HG03196 (cell line): ENCODE measurements at regions not wholly inside any gene's neighbourhood (a gene's known extent, or its start where the extent isn't known, plus 50 kb on each side); places are given as distances from the start of the nearest gene placed in this dataset.

Experiments
- ATAC-seq: cut with Tn5 transposase; IDR thresholded peaks from one replicate; pipeline ENCODE4 v1.9.1; 2021; ENCODE audit not compliant: unreplicated experiment

DNA sequence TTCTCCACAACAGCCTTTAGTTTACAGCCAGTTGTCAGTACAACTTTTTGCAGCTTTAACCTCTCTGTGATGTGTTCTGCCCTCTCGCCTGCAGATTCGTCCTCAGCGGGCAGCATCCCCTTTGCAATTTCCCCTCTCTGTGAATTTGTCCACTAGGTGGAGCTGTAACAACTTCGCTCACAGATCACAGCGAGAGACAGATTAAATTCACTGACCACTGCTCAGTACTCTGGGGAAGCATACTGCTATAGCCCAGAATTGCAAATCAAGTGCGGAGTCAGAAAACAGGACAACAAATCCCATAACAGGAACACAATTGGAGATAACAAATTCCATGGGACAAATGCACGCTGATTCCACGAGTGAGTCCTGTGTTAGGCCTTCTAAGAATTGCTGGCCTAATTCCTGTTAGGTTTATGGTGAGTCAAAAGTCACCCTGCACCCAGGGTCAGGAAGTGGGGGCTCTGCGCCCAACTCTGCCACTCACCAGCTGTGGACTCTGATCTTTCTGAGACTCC, 2124.9 kb downstream of the MAT2B start:
- ATAC-seq = peak; percentile 83

DNA sequence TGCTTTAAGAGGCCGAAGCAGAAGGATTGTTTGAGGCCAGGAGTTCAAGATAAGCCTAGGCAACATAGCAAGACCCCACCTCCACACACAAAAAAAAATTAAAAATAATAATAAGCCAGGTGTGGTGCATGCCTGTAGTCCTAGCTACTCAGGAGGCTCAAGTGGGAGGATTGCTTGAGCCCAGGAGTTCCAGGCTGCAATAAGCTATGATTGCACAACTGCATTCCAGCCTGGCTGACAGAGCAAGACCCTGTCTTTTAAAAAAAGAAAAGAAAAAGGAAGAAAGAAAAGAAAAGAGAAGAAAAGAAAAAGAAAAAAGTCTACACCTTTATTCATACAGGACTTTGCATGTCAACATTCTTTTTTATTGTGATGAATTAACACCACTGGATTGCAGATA, 2125.8 kb downstream of the MAT2B start:
- ATAC-seq = no peak

DNA sequence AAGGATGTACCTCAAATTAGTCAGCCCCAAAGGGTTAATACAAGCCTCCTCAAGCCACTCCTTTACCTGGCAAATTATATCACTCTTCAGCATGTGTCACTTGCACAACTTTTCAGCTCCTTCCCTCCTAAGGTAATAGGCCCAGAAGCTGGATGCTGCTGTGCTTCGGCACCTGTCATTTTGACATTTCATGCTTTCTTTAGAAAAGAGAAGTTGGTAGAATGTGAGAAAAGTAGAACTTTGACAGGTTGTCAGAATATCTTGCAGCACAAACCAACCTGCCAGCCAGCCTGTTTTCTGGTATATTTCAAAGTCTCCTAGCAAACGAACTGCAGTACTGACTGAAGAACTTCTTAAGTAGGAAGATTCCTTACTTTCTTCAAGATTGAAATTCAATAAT, 2136.9 kb downstream of the MAT2B start:
- no peak for ATAC-seq

DNA sequence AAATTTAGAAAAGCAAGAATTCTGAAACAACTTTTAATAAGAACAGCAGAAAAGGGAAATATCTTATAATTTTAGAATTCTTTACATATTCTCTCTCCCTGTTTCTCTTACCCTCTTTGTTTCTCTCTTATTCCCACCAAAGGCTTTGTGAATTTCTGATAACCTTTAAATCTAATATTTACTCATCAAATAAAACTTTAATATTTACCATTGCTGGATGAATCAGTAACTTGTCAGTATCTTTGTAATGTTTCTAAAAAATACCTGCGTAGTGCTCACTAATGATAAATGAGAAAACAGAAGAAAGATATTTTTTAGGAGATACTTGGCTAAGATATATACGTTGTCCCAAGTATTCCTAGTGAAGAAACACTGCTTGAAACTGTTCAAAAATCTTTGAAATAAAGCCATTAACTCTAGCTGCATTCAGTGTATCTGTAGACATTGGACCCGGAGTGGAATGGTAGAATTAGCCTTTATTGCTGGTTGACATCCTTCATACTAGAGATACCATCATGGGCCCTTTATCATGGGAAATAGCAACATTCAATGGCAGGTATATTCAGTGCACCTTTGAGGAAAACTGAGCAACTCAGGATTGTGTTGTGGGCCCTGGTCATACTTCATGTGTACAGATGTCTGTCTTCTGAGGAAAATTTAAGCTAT, 2160.4 kb downstream of the MAT2B start:
- no peak for ATAC-seq

DNA sequence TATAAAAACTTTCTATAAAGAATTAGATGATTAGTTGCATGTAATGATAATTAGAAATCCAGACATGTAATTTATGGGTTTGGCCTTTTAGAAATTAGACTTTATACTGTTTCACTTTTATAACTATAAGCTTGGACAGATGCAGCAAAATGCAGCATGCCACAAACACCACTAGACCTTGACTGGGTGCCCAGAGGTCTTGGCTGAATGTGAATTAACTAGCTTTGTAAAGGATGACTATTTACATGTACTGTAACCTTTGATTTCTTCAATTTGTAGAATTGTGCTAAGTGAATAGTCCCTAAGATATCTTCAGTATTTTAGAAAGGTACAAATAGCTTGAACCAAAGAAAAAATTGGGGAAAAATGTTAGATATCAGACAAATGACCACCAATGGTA, 2168.1 kb downstream of the MAT2B start:
- ATAC-seq = no peak

DNA sequence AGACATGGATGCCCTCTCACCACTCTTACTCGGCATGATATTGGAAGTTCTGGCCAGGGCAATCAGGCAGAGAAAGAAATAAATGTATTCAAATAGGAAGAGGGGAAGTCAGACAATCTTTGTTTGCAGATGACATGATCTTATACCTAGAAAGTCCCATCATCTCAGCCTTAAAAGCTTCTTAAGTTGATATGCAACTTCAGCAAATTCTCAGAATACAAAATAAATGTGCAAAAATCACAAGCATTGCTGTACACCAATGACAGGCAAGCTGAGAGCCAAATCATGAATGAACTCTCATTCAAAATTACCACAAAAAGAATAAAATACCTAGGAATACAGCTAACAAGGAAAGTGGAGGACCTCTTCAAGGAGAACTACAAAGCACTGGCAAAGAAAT, 2190.4 kb downstream of the MAT2B start:
- ATAC-seq = no peak

DNA sequence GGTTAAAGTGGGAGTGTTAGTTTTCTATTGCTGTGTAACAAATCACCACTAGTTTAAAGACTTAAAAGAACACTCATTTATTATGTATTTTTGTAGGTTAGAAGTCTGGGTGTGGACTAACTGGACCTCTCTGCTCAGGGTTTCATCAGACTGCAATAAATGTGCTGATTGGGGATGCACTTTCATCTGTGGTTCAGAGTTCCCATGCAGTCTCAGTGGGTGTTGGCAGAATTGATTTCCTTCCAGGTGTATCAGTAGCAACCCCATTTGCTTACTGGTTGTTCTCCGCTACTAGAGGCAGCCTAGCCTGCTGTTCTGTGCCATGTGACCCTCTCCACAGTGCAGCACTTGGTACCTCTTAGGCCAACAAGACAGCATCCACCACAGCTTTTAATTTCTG, 2200.5 kb downstream of the MAT2B start:
- no peak for ATAC-seq

DNA sequence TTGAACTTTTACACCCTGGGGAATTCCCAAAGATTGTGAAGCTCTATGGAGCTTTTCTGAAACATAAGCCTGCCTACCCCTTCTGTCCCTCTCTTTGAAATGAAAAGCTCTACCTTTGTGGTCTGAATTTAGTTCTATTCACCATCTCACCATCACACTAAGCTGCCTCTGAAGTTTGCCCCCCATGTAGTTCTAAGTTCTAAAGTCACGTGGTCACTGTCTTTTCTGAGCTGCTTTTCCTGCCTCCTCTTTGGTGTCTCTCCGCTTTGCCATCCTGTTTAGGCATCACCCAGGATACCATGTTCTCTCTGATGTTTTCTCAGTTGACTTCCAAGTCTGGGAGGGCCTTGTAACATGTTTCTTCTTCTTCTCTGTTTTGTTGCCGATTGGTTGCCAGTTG, 2206.6 kb downstream of the MAT2B start:
- ATAC-seq = no peak

DNA sequence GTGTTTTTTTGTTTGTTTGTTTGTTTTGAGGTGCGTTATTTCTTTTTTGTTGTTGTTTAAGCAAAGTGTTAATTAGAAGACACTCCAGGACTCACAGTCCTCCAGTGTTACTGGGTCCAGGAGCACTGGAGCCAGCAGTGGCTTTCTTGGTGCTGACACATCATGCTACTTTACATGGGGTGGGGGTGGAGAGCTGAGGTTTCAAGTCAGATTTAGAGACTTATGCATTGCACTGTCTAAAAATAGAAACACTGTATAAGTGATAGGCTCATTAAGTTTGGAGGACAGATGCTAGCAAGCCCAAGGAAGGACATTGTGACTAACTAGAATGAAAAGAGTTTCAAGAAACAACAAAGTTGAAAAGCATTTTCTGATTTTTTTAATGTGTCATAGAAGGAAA, 2209.2 kb downstream of the MAT2B start:
- ATAC-seq = no peak

DNA sequence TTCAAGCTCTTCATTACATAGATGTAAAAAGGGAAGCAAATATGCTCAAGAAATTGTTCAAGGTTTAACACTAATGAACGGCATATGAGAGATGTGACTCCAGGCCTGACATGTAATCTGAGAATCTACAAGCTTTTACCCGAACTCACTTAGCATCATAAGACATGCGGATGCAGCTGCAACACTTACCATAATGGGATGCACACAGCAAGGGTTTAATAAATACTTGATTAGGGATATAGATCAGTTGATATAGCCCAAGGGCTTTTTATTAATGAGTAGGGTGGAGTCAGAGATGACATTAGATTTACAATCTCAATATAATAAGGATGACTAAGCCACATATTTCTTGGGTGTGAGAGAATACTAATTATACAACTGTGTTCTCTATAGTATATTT, 2215.5 kb downstream of the MAT2B start:
- no peak for ATAC-seq

DNA sequence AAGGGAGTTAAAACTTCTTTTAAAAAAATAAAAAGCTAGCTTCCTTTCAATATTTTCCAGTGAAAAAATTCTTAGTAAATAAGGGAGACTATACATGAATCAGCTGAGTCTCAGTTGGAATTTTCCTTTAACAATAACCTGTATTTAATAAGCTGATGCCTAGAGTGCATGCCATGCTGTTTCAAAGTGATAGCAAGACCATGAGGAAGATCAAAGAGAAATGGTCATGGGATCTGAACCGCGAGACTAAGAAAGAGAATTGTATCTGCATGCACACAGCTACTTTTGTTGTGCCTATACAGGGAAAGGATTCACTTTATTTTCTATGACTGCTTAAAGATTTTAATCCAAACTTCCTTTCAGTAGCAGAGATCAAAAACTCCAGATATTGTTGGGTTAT, 2217.0 kb downstream of the MAT2B start:
- ATAC-seq = no peak

DNA sequence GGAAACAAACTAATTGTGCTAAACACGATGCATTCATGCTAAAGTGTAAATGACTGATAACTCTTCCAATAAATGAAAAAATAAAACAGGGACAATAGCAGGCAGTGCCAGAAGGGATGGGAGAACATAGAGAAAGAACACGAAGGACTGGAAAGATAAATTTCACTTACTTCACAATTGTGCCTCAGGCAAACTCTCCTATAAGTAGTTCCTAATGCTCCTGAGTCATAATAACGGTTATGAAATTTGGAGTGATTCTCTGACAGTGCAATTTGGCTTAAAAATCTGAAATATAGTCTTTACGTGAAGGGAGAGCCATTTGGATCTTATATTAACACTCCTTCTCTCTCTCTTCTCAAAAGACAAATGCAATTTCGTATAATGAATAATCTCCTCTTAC, 2218.5 kb downstream of the MAT2B start:
- no peak for ATAC-seq

DNA sequence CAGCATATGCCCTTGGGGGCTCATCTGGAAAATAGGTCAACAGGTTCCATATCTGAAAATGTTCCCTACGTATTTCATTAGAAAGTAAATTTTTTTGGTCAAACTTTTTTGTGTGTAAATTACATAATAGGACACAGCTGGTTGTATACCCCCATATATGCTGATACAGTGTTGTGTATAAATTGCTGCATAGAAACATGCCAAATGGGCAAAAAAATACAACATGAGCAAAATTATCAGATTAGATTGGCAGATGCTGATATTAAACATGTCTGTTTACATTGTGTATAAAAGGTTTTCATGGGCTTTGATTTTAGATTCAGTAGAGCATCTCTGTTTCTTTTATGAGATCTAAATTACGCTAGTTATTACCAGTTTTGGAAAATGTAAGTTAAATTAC, 2223.0 kb downstream of the MAT2B start:
- ATAC-seq = no peak

DNA sequence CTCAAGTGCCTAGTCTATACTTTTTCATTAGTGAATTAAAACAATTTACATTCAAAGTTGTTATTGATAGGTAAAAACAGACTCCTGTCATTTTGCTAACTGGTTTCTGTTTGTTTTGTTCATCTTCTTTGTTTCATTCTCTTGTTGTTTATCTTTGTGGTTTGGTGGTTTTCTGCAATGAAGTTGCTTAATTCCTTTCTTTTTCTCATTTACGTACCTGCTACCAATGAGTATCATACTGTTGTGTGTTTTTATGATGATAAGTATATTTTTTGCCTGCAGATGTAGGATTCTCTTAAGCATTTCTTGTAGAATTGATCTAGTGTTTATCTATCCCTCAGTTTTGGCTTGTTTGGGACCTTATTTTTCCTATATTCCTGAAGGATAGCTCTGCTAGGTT, 2230.0 kb downstream of the MAT2B start:
- no peak for ATAC-seq

DNA sequence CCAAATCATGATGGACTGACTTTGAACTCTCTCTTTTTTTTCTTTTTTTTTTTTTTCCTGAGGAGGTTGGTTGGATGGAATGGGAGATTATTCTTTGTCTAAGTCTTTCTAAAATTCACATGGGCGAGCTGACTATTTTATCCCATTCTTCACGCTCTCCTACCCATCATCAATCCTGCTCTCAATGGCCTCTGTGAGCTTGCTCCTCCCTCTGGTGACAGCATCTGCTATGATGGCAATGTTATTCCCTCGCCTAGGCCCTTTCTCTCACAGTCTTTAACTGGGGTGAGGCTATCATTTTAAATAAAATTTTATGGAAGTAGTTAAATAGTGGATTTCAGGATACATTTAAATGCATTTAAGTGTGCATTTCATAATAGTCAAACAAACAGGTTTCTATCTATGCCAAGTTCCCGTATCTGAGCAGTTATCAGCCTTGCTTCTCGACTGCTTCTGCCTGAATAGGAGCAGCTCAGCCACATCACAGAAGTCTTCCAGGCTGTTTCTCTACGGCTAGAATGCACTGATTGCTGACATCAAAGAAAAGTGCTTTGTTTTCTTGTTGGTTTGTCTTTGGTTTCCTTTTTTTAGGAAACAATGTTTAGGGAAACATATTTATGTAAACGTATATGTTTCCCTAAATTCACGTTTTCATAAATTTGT, 2233.8 kb downstream of the MAT2B start:
- no peak for ATAC-seq

DNA sequence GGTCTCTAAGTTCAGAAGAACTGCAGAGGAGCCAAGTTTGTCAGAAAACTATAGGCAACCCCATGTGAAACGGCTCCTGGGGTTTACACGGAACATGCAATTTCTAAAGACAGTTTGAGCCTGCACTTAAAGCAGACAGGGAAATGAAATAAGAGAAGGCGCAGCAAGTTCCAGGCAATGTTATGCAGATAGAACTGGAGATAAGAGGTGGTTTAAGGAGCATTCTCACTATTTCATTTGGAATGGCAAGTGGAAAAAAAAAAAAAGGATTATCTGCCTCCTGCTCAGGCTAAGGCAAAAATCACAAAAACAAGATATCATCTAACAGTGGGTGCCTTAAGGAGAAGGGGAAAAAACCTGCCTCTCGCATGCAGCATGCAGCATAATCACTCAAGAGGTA, 2252.4 kb downstream of the MAT2B start:
- no peak for ATAC-seq

DNA sequence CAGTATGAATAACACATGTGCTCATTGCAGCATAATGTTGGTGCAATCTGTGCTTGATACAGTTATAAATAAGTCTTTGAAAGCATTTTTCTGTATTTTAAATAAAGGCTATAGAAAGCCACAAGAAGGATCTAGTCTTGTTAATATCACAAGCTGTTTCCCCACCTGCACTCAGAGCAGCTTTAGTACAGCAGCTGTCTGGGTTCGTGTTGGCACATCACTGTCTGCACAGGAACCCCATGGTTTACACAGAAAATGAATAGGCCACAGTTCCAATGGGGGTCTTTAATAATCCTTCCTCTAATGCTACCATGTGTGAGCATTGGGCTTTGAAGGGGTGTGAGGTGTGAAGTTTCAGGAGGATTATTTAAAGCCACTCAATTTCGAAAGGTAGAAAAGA, 2269.7 kb downstream of the MAT2B start:
- ATAC-seq = no peak

DNA sequence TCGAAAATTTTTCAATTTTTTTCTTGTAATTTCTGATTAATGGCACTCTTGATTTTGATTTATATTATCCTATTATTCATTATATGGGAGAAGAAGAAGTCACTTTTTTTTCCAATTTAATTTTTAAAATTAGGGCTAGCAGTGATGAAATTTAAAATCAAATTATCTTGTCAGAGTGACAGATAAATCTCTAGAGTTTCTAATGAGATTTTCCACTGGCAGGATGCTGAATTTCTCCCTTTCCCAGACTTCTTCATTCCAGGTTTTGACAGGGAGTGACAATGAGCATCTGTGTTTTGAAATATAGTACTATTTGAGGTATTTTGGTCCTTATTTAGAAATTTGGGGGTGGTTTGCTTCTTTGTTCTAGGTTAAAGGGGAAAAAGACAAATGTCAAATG, 2274.1 kb downstream of the MAT2B start:
- ATAC-seq = no peak

DNA sequence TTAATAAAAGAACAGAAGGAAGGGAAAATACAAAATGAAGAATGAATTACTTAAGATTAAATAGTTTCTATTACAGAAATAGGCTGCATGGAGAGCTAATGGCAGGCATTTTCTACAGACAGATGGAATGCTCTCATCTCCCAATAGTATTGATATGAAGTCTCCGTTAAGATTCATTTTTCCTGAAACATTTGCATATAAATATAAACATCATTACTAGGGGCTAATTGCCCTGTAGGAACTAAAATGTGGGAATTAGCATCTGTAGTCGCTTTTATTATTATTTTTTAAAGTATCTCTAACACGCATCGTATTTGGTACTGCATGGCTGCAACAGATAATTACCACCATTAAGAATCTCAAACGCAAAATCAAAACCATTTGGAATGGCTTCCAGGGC, 2275.5 kb downstream of the MAT2B start:
- no peak for ATAC-seq

DNA sequence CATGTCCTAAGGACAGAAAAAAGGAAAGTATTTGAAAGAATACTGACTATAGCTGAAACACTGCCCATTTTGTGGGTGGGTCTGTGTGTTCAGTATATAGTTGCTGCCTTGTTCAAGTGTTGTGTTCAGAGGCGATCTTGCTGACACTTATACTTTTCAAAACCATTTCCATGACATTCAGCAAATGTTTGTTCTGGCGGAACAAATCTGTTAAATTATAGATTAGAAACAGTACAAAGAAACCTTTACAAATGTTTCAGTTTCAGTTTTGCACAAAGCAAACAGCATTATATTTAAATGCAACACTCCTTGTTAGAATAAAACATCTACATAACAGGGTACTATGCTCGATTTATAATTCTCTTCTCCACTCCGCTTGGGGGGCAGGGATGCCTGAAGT, 2276.3 kb downstream of the MAT2B start:
- no peak for ATAC-seq

DNA sequence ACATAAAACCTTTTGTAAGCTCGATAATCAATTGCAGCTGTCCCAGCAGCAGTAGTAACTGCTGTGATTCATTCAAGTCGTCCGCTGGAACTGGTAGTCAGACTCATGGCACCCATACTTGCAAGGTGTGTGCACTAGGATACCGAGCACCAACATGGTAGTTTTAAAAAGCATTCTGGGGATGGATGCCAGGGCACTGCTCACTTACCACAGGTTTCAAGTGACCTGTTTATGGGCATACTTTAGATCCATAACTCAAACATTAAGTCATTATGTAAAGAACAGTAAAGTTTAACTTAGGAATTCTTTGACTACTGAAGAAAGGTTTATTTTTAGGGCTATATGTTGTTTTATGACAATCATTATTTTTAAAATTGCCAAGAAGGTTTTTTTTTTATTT, 2277.6 kb downstream of the MAT2B start:
- no peak for ATAC-seq

DNA sequence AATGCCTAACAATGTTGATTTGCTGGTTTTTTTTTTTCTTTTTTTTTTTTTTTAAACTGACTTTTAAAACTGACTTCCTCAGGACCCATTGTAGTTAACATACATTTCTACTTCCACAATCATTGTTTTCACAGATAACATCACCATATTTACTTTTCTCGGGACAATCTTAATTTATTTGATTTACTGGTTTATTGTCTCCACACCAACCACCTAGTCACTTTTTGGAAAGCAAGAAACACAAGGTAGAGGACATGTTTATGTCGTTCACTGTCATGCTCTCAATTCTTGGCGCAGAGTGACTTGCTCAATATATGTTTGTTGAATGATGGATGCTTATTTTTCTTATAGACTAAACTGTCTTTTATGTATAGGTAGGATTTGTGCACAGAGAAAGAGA, 2280.7 kb downstream of the MAT2B start:
- no peak for ATAC-seq

DNA sequence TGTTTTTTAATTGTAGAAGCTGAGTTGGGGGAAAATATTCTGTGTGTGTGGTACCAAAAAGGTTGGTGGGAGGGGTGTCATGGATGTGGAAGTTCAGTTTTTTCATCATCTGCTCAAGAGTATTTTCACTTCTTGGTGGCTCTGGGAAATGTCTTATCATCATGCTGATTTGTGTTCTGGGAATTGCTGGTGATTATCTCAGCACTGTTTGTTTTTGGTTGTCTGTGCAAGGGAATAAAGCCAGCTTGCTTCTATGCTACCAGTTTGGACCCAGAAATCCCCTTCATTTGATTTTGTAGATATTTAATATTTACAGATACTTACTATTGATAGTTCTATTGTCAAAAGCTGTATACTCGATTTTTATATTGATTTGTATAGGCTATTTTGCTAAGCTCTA, 2289.7 kb downstream of the MAT2B start:
- no peak for ATAC-seq
